Activated naive CD4-positive, alpha-beta T cell treated with anti-CD3 and anti-CD28 coated beads, Interleukin-2, amount 10 ng/mL, durations not matched to agents 7 days and 5 days (primary cell): ENCODE measurements at regions not wholly inside any gene's neighbourhood (a gene's known extent, or its start where the extent isn't known, plus 50 kb on each side); places are given as distances from the start of the nearest gene placed in this dataset.

ENCODE experiments used
- CTCF ChIA-PET: fragments of 350-600 bp; sonication (Branson Sonifier 250); formaldehyde crosslinking; loops from one replicate; lab custom pipeline; 2021; ENCODE audit warnings: antibody characterized with exemption; lab: Charles Lee
- DNase-seq: peaks from one replicate; pipeline ENCODE4 v3.0.0-alpha.2; 2020
- H3K27ac Mint-ChIP-seq: one replicate; pipeline ENCODE4 v1.8.0; 2021; ENCODE audit warnings: mild to moderate bottlenecking, moderate library complexity, mixed read lengths
- H3K27me3 Mint-ChIP-seq: one replicate; pipeline ENCODE4 v1.8.0; 2021; ENCODE audit warnings: mild to moderate bottlenecking, mixed read lengths
- H3K36me3 Mint-ChIP-seq: one replicate; pipeline ENCODE4 v1.8.0; 2021; ENCODE audit warnings: mixed read lengths
- H3K4me1 Mint-ChIP-seq: one replicate; pipeline ENCODE4 v1.8.0; 2021; ENCODE audit warnings: mixed read lengths
- H3K4me3 Mint-ChIP-seq: one replicate; pipeline ENCODE4 v1.8.0; 2021; ENCODE audit warnings: mild to moderate bottlenecking, moderate library complexity, mixed read lengths
- H3K9me3 Mint-ChIP-seq: one replicate; pipeline ENCODE4 v1.8.0; 2021; ENCODE audit warnings: mixed read lengths

DNA sequence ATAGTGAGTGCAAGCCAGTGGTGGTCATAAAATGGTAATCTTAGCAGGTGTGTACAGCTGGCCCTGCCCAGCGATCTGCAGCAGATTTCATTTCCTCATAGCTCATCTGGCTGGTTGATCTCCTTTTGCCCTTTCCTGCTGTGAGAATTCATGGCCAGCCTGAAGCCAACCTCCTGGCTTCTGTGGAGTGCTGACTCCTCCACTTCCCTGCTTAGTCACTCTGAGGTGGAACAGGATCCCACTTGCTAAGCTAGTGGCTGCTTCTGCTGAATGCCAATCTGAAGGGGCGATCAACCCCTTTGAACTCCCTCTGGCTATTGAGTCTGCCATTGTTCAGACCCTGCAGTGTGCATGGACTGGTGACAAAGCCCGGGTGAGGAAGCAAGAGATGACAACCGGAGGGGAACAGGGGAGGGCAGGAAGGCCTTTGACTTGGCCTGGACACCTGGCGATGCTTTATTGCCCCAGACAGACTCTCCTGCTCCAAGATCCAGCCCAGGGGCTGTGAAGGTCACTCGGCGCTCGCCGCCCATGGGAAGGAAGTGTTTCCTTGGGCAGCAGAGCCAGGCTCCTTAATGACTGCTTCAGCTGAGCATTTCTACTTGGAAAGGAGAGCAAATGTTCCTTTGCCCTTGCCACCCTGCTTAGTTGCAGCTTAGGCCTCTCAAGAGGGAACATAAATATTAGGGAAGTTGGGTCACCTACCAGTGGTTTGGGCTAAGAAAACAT lies 341.1 kb downstream of the ZSWIM6 start:
- Mint-ChIP-seq H3K27ac (no peak overlapping the region), H3K4me3 (no peak overlapping the region), H3K36me3 (no peaks in the 10 kb centered on the region), H3K4me1 (no peaks in the 10 kb centered on the region), H3K9me3 (no peaks in the 10 kb centered on the region), H3K27me3 (peaks cover 18% of the 10 kb centered on the region)
- CTCF ChIA-PET = no interaction called here
- DNase-seq = no peak

DNA sequence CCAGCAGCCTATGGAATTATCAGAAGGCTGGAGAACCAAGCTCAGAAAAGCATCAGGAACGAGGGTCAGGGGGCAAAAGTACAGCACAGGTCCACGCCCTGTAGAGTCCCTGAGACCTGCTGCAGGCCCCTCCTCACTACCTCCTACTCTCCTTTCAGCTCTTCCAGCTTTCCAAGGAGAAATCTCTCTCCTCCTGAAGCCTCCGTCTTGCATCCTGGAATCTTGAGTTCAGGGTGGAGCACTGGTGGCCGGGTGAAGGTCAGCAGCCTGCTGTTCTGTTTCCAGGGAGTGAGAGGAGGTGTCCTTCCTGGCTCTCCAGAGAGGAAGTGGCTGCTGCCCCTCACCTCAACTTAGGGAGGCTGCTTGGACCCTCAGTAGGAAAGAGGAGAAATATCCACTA lies 342.3 kb downstream of the ZSWIM6 start:
- Mint-ChIP-seq H3K36me3 (no peaks in the 10 kb centered on the region), H3K9me3 (no peaks in the 10 kb centered on the region), H3K4me1 (no peaks in the 10 kb centered on the region), H3K4me3 (no peak overlapping the region), H3K27ac (no peak overlapping the region), H3K27me3 (peaks cover 12% of the 10 kb centered on the region)
- DNase-seq = no peak
- CTCF ChIA-PET = interaction anchor here (0.7 kb wide), 1 partner anchor 639 kb away, joined by 3 read pairs; no protein-coding TSS in a partner anchor

DNA sequence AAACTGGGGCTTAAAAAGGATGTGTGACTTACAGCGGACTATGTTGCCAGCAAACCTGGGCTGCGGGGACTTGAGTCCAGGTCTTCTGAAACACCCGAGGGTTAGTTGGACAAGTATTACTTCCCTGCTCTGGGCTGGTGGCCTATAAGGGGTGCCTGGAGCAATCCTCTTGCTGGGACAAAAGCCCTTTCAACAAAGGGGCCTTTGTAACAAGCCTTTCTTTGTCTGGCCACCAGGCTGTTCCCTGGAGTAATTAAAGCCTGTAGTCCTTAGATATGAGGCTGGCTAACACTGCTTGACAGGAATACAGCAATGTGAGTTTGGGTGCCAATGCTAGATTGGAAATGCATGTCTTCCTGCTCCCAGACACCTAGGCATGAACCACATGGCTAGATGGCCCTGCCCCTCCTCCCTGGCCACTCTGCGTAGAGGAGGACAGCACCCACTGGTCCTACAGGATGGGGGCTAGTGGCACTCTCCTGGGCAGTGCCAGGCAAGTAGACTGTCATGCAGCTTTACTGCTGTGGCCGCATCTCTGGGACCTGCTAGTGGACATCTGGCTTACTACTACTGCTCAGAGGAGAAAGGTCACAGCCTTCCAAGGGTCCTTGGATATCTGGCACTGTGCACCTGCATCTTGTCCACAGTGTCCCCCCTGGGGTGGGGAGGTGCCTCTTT lies 343.1 kb downstream of the ZSWIM6 start:
- CTCF ChIA-PET = no interaction called here
- Mint-ChIP-seq H3K27me3 (peaks cover 9% of the 10 kb centered on the region), H3K36me3 (no peaks in the 10 kb centered on the region), H3K9me3 (no peaks in the 10 kb centered on the region), H3K27ac (no peak overlapping the region), H3K4me3 (no peak overlapping the region), H3K4me1 (no peaks in the 10 kb centered on the region)
- no peak for DNase-seq

DNA sequence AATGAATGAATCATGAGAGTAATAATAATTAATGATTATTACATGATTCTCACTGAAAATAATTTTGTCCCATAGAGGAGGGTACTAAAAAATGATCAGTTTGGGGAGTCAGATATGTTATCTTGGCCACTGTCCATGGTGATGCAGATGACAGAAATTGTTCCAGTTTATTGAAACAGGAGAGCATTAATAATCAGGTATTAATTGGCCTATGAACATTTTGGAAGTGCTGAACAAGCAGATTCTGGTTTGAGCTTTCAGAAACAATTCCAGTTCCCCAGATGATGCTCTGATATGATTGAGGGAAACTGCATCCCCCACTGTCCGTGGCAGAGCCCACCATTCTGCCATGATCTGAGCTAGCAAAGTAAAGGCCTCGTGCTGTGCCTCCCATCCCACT lies 345.2 kb downstream of the ZSWIM6 start:
- Mint-ChIP-seq H3K36me3 (no peaks in the 10 kb centered on the region), H3K4me3 (no peak overlapping the region), H3K9me3 (no peaks in the 10 kb centered on the region), H3K4me1 (no peaks in the 10 kb centered on the region), H3K27ac (no peak overlapping the region), H3K27me3 (peaks cover 9% of the 10 kb centered on the region)
- no peak for DNase-seq
- CTCF ChIA-PET = interaction anchor here (1.1 kb wide), 1 partner anchor 20 kb away, joined by 3 read pairs; no protein-coding TSS in a partner anchor

DNA sequence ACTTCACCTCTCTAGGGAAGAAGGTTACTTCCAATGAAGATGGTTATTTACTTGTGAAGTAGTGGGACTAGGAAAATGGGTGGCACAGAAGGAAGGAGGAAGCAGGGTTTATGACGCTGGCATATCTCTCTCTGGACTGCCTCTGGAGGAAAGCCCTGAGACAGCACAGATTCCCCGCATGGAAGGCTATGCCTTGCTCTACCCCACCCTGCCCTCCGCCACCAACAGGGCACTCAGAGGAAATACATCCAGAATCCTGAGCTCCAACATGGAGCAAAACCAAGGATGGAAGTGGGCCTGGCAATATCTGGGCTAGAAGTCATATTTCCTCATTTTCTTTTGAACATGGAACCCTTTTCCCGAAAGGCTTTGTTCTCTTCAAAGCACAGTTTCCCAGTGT lies 346.9 kb downstream of the ZSWIM6 start:
- H3K4me1 Mint-ChIP-seq = no peaks in the 10 kb centered on the region
- no peak overlapping the region for H3K4me3 Mint-ChIP-seq
- no peaks in the 10 kb centered on the region for H3K36me3 Mint-ChIP-seq
- H3K27ac Mint-ChIP-seq = no peak overlapping the region
- no peak for DNase-seq
- H3K9me3 Mint-ChIP-seq = no peaks in the 10 kb centered on the region
- peaks cover 4% of the 10 kb centered on the region for H3K27me3 Mint-ChIP-seq
- CTCF ChIA-PET = no interaction called here

DNA sequence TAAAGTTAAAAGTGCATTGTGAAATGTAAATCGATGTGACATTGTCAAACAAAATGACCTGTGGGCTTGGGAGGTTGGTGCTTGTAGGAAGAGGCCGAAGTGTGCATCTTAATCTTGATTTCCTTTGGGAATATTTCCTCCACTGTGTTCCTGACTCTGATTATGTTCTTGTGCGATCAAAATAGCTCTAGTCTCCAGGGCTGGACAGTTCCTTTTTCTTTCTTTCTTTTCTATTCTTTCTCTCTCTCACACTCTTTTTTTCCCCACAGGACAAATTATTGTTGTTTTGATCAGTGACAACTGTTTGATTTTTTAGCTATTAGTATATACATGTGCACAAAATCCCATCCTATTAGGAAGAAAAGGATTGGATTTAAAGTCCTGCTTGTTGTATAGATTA lies 347.5 kb downstream of the ZSWIM6 start:
- Mint-ChIP-seq H3K27me3 (peaks cover 4% of the 10 kb centered on the region), H3K4me1 (no peaks in the 10 kb centered on the region), H3K36me3 (no peaks in the 10 kb centered on the region), H3K27ac (no peak overlapping the region), H3K4me3 (no peak overlapping the region), H3K9me3 (no peaks in the 10 kb centered on the region)
- CTCF ChIA-PET = no interaction called here
- no peak for DNase-seq

DNA sequence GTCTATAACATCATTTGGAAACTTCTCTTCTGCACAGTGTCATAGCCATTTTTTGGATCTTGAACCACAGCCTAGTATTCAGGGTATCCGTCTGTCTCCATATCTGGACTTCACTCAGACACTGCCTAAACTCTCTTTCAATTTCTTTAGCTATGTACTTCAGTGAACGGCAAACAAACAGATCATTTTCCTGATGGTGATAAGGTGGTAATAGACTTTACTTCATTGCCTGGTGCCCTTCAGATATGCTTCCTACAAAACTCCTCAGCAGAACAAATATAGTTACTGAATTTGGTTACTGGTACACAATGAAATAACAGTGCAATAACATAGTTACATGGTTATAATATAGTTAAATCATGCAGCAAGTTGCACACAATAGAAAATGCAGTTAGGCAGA lies 348.2 kb downstream of the ZSWIM6 start:
- Mint-ChIP-seq H3K27ac (no peak overlapping the region), H3K4me1 (no peaks in the 10 kb centered on the region), H3K27me3 (peaks cover 4% of the 10 kb centered on the region), H3K36me3 (no peaks in the 10 kb centered on the region), H3K4me3 (no peak overlapping the region), H3K9me3 (no peaks in the 10 kb centered on the region)
- CTCF ChIA-PET = no interaction called here
- DNase-seq = no peak

DNA sequence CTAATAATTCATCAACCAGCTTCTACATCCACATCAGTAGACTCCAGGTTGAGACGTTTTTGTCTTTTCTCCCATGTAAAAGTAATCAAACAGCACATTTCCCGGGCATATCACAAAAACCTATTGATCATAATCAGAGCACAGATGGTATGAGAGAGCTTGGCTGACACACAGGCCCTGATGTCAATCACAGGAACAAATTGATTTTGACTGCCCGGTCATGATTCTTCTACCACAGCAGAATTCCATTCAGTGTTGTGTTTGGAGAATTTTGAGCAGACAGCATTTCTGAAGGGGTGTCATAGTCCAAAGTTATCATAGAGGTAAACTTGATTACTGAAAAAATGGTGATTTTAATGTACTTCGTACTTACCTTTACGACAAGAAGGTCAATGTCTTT lies 351.1 kb downstream of the ZSWIM6 start:
- CTCF ChIA-PET = no interaction called here
- no peaks in the 10 kb centered on the region for H3K9me3 Mint-ChIP-seq
- no peak overlapping the region for H3K4me3 Mint-ChIP-seq
- H3K27ac Mint-ChIP-seq = no peak overlapping the region
- no peaks in the 10 kb centered on the region for H3K36me3 Mint-ChIP-seq
- peaks cover 6% of the 10 kb centered on the region for H3K27me3 Mint-ChIP-seq
- DNase-seq = no peak
- no peaks in the 10 kb centered on the region for H3K4me1 Mint-ChIP-seq

DNA sequence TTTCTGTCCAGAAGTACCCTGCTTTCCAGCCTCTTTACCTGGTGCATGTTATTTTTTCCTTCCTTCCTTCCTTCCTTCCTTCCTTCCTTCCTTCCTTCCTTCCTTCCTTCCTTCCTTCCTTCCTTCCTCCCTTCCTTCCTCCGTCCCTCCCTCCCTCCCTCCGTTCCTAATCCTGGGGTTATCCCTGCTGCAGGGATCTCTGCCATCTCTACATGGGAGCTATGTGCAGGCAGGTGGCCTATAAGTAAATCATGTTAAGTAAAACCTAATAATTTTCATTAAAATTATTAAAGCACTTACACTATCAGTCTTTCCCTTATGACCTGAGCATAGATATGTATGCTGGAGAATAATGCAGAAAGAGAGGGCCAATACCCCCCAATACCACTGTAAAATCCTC lies 351.9 kb downstream of the ZSWIM6 start:
- no peaks in the 10 kb centered on the region for H3K4me1 Mint-ChIP-seq
- no peak overlapping the region for H3K27ac Mint-ChIP-seq
- peaks cover 4% of the 10 kb centered on the region for H3K27me3 Mint-ChIP-seq
- DNase-seq = no peak
- H3K36me3 Mint-ChIP-seq = no peaks in the 10 kb centered on the region
- H3K4me3 Mint-ChIP-seq = no peak overlapping the region
- no peaks in the 10 kb centered on the region for H3K9me3 Mint-ChIP-seq
- CTCF ChIA-PET = no interaction called here

DNA sequence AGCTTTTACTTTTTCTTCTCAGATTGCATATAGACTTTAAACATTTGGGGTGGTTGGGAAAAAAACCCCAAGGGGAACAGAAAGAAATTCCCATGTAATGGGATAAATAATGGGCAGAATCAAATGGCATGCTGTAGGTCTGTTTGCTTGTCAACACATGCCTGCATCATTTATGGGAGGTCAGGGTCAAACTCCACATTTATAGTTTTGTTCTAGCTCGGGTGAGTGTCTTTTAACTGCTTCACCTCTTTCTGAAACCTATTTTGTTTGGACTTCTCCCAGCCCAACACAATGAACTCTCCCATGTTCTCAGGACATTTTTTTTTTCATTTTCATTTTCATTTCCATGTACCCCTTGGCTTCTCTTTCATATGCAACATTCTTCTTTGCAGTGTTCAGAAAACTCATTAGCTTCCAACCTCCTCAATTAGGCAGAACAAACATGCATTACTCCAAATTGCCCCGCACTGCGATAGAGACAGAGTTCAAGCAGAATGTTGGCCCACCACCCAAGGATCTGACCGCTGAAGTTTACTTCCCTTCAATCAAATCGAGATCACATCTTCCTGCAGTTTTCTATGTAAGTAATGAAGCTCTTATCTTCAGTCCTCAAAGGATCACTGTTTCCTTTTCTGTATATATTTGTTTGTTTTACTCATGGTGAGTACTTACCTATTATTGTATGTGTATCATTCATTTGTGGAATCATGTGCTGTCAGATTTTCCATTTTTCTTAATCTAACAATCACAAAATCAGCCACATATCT lies 354.6 kb downstream of the ZSWIM6 start:
- H3K27ac Mint-ChIP-seq = no peak overlapping the region
- H3K9me3 Mint-ChIP-seq = no peaks in the 10 kb centered on the region
- H3K4me1 Mint-ChIP-seq = no peaks in the 10 kb centered on the region
- peaks cover 8% of the 10 kb centered on the region for H3K27me3 Mint-ChIP-seq
- DNase-seq = no peak
- CTCF ChIA-PET = no interaction called here
- no peak overlapping the region for H3K4me3 Mint-ChIP-seq
- H3K36me3 Mint-ChIP-seq = no peaks in the 10 kb centered on the region

DNA sequence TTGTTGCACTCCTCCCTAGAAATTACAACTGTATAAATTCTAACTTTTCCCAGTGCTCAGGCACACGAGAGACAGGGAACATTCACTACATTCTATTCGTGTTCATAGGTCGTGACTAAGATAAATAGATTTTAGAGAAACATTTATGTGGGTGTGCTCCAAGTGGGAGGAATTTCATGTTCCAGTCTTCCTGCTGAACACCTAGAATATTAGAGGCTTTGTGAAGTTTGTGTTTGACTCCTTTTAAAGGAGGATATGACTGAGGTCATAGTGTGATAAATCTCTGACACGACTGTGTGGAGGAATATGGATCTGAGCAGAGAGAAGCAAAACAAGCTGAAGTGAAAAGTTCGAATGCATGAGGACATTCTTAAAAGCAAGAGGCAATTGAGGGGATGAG lies 355.3 kb downstream of the ZSWIM6 start:
- no peak for DNase-seq
- Mint-ChIP-seq H3K9me3 (no peaks in the 10 kb centered on the region), H3K27ac (no peak overlapping the region), H3K27me3 (peaks cover 8% of the 10 kb centered on the region), H3K4me3 (no peak overlapping the region), H3K36me3 (no peaks in the 10 kb centered on the region), H3K4me1 (no peaks in the 10 kb centered on the region)
- CTCF ChIA-PET = no interaction called here

DNA sequence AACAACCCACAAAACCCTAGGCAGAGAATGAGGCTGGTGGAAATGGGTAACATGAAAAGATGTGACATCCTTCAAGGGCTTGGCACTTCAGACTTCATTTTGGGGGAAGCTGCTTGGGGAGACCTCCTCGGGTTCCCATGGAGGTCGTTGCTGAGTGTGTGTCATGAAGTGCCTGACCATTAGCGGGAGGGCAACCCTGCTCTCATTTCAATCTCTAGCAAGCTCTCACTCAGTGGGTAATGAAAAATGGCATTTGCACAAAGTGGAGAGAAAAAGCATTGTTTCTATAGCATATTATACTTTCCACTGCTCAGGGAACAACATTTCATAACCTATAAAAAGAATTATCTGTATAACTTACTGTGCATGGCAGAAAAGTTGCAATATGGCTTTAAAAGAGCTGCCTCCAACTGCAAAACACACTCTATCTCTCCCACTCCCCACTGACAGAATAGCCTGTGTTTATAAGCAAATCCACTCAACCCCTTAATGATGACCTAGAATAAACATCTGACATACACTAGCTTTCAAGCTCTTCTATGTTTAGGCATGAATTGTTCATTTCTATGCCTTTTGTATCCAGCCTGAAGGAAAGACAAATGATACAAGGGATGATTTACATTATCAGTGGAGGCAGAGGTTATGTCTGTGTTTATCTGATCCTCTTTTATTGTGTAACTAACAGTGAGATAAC lies 357.2 kb downstream of the ZSWIM6 start:
- CTCF ChIA-PET = no interaction called here
- Mint-ChIP-seq H3K36me3 (no peaks in the 10 kb centered on the region), H3K27me3 (peaks cover 8% of the 10 kb centered on the region), H3K9me3 (no peaks in the 10 kb centered on the region), H3K4me3 (no peak overlapping the region), H3K4me1 (no peaks in the 10 kb centered on the region), H3K27ac (no peak overlapping the region)
- no peak for DNase-seq

DNA sequence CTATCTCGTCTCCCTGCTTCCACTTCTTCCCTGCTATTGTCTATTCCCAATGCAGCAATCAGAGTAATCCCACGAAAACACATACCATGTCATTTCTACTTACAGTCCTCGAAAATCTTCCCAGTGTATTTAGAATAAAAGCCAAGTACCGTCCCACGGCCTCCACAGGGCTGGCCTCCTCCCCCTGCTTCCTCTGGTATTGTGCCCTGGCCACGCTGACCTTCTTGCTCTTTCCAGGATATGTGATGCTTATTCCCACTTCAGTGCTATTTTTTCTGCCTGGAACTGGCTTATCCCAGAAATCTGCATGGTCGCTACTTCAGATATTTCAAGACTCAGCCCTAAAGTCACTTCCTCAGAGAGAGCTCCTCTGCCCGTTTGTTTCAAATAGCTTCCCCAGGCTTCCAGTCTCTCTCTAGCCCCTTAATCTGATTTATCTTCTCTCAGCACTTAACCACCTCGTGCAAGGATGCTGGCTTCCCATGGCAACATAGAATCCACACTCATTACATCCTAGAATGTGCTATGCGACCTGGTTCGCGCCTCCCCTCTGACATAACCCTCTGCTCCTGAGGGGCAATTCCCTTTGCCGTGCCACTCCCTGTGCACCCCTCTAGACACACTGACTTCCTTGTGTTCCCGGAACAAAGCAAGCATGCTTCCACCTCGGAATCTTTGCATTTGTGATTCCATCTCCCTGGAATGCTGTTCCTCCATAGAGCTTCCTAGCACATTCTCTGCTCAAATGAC lies 365.9 kb downstream of the ZSWIM6 start:
- no peak for DNase-seq
- Mint-ChIP-seq H3K4me1 (no peaks in the 10 kb centered on the region), H3K27me3 (no peaks in the 10 kb centered on the region), H3K9me3 (no peaks in the 10 kb centered on the region), H3K4me3 (no peak overlapping the region), H3K36me3 (no peaks in the 10 kb centered on the region), H3K27ac (no peak overlapping the region)
- CTCF ChIA-PET = no interaction called here
